ENCODE measurements at regions not wholly inside any gene's neighbourhood (a gene's known extent, or its start where the extent isn't known, plus 50 kb on each side); places are given as distances from the start of the nearest gene placed in this dataset.

DNA sequence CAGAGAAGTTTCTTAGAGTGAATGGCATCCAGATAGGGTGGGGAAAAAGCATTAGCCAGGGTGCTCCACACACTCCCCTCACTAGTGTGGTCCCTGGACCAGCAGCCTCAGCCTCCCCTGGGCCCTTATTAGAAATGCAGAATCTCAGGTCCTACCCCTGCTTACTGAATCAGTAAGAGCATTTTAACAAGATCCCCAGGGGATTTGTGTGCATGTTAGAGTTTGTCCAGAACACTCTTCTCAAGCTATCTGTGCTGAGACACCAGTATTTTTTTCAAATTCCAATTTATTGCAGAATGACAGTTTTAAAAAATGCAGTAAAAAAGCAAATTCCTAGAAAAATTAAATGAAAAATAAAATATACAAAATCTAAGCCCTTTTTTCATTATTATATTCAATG is 123.1 kb downstream of the MIAT start:
- Histone ChIP-seq H3K14ac (ENCODE audit: insufficient read length) (no peak overlapping the region), H3K9ac (replicated peaks in 1 of 4; ENCODE audit: extremely low read depth in 1 of 4, low read depth in 3 of 4, low read length in 3 of 4) (no peak overlapping the region), H3K4me1 (replicated peaks in 1 of 4; ENCODE audit: control insufficient read depth in 3 of 4, insufficient read depth in 4 of 4, low read length in 3 of 4) (peaks cover 2 to 19% (median 5%) of the 10 kb centered on the region in 4 experiments; a peak in 4 of 7 replicates), H2BK120ac (replicated peaks; ENCODE audit: low read depth, low read length) (no peak overlapping the region), H3K4ac (replicated peaks; ENCODE audit: insufficient read length, low read depth, low read length) (no peak overlapping the region), H4K5ac (ENCODE audit: insufficient read length, low read depth, low read length) (no peak overlapping the region), H4K8ac (ENCODE audit: extremely low read depth, insufficient read depth, low read length) (no peak overlapping the region), H3K79me1 (ENCODE audit: low read depth, low read length) (no peaks in the 10 kb centered on the region), H3K36me3 (ENCODE audit: control insufficient read depth in 2 of 4, insufficient read depth in 4 of 4, low read length in 3 of 4) (0 out of 8 replicates have a peak, but pooled peaks cover 0 to 3% (median 0%) of the 10 kb centered on the region in 4 experiments), H2BK12ac (ENCODE audit: low read depth, low read length) (no peak overlapping the region), H3K9me3 (ENCODE audit: insufficient read depth in 2 of 2, low read depth in 1 of 2, low read length in 1 of 2) (peaks cover 0 to 9% of the 10 kb centered on the region in 2 experiments; a peak in 1 of 4 replicates), H3K27me3 (replicated peaks in 1 of 4; ENCODE audit: control insufficient read depth in 3 of 4, extremely low read depth in 1 of 4, insufficient read depth in 3 of 4, low read length in 3 of 4) (peaks cover 0 to 25% (median 9%) of the 10 kb centered on the region in 4 experiments; a peak in 5 of 7 replicates), H2AK5ac (ENCODE audit: low read depth, low read length) (no peak overlapping the region), H2BK15ac (ENCODE audit: low read length) (no peak overlapping the region), H3K4me3 (ENCODE audit: extremely low read depth in 1 of 4, insufficient read depth in 2 of 4, low read depth in 3 of 4, low read length in 4 of 4) (no peak overlapping the region), H3K23me2 (ENCODE audit: low read depth, low read length) (no peaks in the 10 kb centered on the region), H2BK5ac (ENCODE audit: low read depth, low read length) (no peak overlapping the region), H4K20me1 (replicated peaks in 1 of 2; ENCODE audit: control insufficient read depth in 1 of 2, insufficient read depth in 2 of 2, low read length in 2 of 2) (no peaks in the 10 kb centered on the region), H3K79me2 (ENCODE audit: control insufficient read depth in 1 of 2, insufficient read depth in 2 of 2, low read length in 2 of 2) (no peaks in the 10 kb centered on the region), H3K18ac (ENCODE audit: extremely low read depth, low read length) (no peak overlapping the region), H3K56ac (replicated peaks; ENCODE audit: insufficient read length, low read depth, low read length) (no peak overlapping the region), H2AFZ (ENCODE audit: low read length) (no peak overlapping the region), H3K27ac (ENCODE audit: low read depth, low read length) (no peak overlapping the region), H4K91ac (replicated peaks; ENCODE audit: insufficient read length, low read length) (no peak overlapping the region), H3K23ac (ENCODE audit: insufficient read length) (no peak overlapping the region), H2BK20ac (ENCODE audit: low read length) (no peak overlapping the region; the same call in 1 of the 2 replicates), H3K4me2 (ENCODE audit: insufficient read depth in 1 of 2, low read depth in 2 of 2, low read length in 2 of 2) (no peak overlapping the region)
- FAIRE-seq (no peak), DNase-seq (ENCODE audit: low read depth in 1 of 2, low spot score in 2 of 2) (no peak)
- ChIA-PET CTCF (ENCODE audit: partially characterized antibody) (interaction anchor here (0.8 to 1.3 kb wide), 4 partner anchors 14 to 108 kb away, joined by 3 to 4 read pairs (median 3); no protein-coding TSS in a partner anchor), POLR2A (ENCODE audit: partially characterized antibody) (interaction anchor here (0.6 kb wide), 1 partner anchor 243 kb away, joined by 3 read pairs; no protein-coding TSS in a partner anchor)
- TF ChIP-seq HDAC6 (IDR thresholded peaks at IDR 0.05; ENCODE audit: low read depth, low read length) = no peak
- TF ChIP-seq SP4 (IDR thresholded peaks at IDR 0.05; ENCODE audit: low read length) = no peak
- no peak for TF ChIP-seq RAD21 (IDR thresholded peaks at IDR 0.05 in 1 of 2, conservative IDR thresholded peaks at IDR 0.05 in 1 of 2; ENCODE audit: low read depth in 2 of 2, low read length in 2 of 2)
- no peak for TF ChIP-seq EP300 (IDR thresholded peaks at IDR 0.05; ENCODE audit: borderline replicate concordance in 1 of 2, low read depth in 2 of 2, low read length in 2 of 2)
- TF ChIP-seq TBP (IDR thresholded peaks at IDR 0.05; ENCODE audit: low read depth, low read length) = no peak
- no peak for TF ChIP-seq POU5F1 (IDR thresholded peaks at IDR 0.05; ENCODE audit: low read depth, low read length)
- no peak for TF ChIP-seq RBBP5 (IDR thresholded peaks at IDR 0.05; ENCODE audit: borderline replicate concordance, low read depth, low read length)
- TF ChIP-seq JUND (IDR thresholded peaks at IDR 0.05; ENCODE audit: low read length) = no peak
- TF ChIP-seq BACH1 (IDR thresholded peaks at IDR 0.05; ENCODE audit: low read length) = no peak
- TF ChIP-seq RNF2 (IDR thresholded peaks at IDR 0.05; ENCODE audit: borderline replicate concordance, low read depth, low read length, missing control alignments, poor library complexity, severe bottlenecking) = no peak
- TF ChIP-seq CBX5 (IDR thresholded peaks at IDR 0.05; ENCODE audit: low read depth, low read length) = no peak
- TF ChIP-seq BCL11A (IDR thresholded peaks at IDR 0.05; ENCODE audit: low read depth in 2 of 2, low read length in 2 of 2) = no peak
- TF ChIP-seq RFX5 (IDR thresholded peaks at IDR 0.05; ENCODE audit: borderline replicate concordance, low read depth, low read length) = no peak
- TF ChIP-seq CEBPB (IDR thresholded peaks at IDR 0.05; ENCODE audit: low read depth, low read length) = no peak
- no peak for TF ChIP-seq POLR2AphosphoS5 (IDR thresholded peaks at IDR 0.05; ENCODE audit: low read depth, low read length)

Data from H1 (cell line).